ENCODE measurements at regions not wholly inside any gene's neighbourhood (a gene's known extent, or its start where the extent isn't known, plus 50 kb on each side); places are given as distances from the start of the nearest gene placed in this dataset.

DNA sequence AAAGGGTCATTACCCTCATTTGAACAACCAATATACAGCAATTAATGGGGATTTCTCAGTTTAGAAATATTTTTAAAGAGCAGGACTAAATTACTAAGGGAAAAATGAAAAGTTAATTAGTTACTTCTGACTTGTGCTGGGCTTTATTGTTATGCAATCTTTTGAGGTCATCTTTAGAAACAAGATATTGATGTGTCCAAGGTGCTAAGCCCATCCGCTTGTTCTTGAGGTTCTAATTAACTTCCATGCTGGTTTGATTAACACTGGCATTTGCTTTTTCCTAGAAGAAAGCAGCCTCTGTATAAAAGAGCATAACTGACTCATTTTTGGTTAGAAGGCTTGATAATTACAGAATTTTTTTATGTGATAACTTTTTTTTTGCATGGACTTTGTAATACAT, 256.5 kb upstream of the AGTR1 start:
- POLR2A ChIA-PET, result no interaction called here
- in situ Hi-C loops (cut with HindIII; ENCODE audit: low pct_unique_long_range_greater_than_20kb, low sequenced_read_pairs), result no loop called here
- Histone ChIP-seq H3K4me1 (ENCODE audit: control insufficient read depth, insufficient read depth, low read length) (no peaks in the 10 kb centered on the region), H3K27ac (ENCODE audit: low read length) (no peak overlapping the region), H3K27me3 (ENCODE audit: control insufficient read depth, insufficient read depth, low read length) (no peaks in the 10 kb centered on the region), H3K4me3 (ENCODE audit: low read depth in 2 of 2, low read length in 2 of 2) (no peak overlapping the region), H3K9me3 (ENCODE audit: control insufficient read depth, insufficient read depth, low read depth, low read length) (no peaks in the 10 kb centered on the region), H3K36me3 (ENCODE audit: control insufficient read depth, insufficient read depth, low read length) (no peaks in the 10 kb centered on the region)
- no peak for ATAC-seq
- intact Hi-C loops (cut with micrococcal nuclease; ENCODE audit: unreplicated experiment), result no loop called here
- no TSS peak for BruUV-seq (replicated peaks)
- TF ChIP-seq, protein P1, sequence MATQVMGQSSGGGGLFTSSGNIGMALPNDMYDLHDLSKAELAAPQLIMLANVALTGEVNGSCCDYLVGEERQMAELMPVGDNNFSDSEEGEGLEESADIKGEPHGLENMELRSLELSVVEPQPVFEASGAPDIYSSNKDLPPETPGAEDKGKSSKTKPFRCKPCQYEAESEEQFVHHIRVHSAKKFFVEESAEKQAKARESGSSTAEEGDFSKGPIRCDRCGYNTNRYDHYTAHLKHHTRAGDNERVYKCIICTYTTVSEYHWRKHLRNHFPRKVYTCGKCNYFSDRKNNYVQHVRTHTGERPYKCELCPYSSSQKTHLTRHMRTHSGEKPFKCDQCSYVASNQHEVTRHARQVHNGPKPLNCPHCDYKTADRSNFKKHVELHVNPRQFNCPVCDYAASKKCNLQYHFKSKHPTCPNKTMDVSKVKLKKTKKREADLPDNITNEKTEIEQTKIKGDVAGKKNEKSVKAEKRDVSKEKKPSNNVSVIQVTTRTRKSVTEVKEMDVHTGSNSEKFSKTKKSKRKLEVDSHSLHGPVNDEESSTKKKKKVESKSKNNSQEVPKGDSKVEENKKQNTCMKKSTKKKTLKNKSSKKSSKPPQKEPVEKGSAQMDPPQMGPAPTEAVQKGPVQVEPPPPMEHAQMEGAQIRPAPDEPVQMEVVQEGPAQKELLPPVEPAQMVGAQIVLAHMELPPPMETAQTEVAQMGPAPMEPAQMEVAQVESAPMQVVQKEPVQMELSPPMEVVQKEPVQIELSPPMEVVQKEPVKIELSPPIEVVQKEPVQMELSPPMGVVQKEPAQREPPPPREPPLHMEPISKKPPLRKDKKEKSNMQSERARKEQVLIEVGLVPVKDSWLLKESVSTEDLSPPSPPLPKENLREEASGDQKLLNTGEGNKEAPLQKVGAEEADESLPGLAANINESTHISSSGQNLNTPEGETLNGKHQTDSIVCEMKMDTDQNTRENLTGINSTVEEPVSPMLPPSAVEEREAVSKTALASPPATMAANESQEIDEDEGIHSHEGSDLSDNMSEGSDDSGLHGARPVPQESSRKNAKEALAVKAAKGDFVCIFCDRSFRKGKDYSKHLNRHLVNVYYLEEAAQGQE (IDR thresholded peaks at IDR 0.05; ENCODE audit: insufficient read depth in 1 of 2, low read depth in 2 of 2, low read length in 1 of 2), result no peak
- TF ChIP-seq SIN3A (IDR thresholded peaks at IDR 0.05; ENCODE audit: borderline replicate concordance, insufficient read depth, low read depth, low read length), result no peak
- TF ChIP-seq TCF7L2 (IDR thresholded peaks at IDR 0.05; ENCODE audit: low read depth, low read length), result no peak
- TF ChIP-seq, protein P2, sequence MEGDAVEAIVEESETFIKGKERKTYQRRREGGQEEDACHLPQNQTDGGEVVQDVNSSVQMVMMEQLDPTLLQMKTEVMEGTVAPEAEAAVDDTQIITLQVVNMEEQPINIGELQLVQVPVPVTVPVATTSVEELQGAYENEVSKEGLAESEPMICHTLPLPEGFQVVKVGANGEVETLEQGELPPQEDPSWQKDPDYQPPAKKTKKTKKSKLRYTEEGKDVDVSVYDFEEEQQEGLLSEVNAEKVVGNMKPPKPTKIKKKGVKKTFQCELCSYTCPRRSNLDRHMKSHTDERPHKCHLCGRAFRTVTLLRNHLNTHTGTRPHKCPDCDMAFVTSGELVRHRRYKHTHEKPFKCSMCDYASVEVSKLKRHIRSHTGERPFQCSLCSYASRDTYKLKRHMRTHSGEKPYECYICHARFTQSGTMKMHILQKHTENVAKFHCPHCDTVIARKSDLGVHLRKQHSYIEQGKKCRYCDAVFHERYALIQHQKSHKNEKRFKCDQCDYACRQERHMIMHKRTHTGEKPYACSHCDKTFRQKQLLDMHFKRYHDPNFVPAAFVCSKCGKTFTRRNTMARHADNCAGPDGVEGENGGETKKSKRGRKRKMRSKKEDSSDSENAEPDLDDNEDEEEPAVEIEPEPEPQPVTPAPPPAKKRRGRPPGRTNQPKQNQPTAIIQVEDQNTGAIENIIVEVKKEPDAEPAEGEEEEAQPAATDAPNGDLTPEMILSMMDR (IDR thresholded peaks at IDR 0.05), result no peak
- TF ChIP-seq POLR2AphosphoS5 (IDR thresholded peaks at IDR 0.05; ENCODE audit: low read depth, low read length), result no peak
- DNase-seq (ENCODE audit: low read depth, low spot score), result no peak
- CTCF ChIA-PET, result no interaction called here

DNA sequence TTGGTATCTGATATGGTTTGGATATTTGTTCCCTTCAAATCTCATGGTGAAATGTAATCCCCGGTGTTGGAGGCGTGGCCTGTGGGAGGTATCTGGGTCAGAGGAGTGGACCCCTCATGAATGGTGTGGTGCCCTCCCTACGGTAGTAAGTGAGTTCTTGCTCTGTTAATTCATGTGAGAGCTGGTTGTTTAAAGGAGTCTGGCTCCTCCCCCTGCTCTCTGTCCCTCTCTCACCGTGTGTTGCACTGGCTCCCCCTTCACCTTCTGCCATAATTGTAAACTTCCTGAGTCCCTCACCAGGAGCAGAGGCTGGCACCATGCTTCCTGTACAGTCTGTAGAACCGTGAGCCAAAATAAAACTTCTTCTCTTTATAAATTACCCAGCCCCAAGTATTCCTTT, 246.9 kb upstream of the AGTR1 start:
- Histone ChIP-seq H3K27me3 (ENCODE audit: control insufficient read depth, insufficient read depth, low read length) (no peaks in the 10 kb centered on the region), H3K4me1 (ENCODE audit: control insufficient read depth, insufficient read depth, low read length) (no peaks in the 10 kb centered on the region), H3K27ac (ENCODE audit: low read length) (no peak overlapping the region), H3K9me3 (ENCODE audit: control insufficient read depth, insufficient read depth, low read depth, low read length) (no peaks in the 10 kb centered on the region), H3K36me3 (ENCODE audit: control insufficient read depth, insufficient read depth, low read length) (no peaks in the 10 kb centered on the region), H3K4me3 (ENCODE audit: low read depth in 2 of 2, low read length in 2 of 2) (no peak overlapping the region)
- in situ Hi-C loops (cut with HindIII; ENCODE audit: low pct_unique_long_range_greater_than_20kb, low sequenced_read_pairs) (no loop called here), intact Hi-C loops (cut with micrococcal nuclease; ENCODE audit: unreplicated experiment) (no loop called here)
- TF ChIP-seq TCF7L2 (IDR thresholded peaks at IDR 0.05; ENCODE audit: low read depth, low read length) (no peak), SIN3A (IDR thresholded peaks at IDR 0.05; ENCODE audit: borderline replicate concordance, insufficient read depth, low read depth, low read length) (no peak), POLR2AphosphoS5 (IDR thresholded peaks at IDR 0.05; ENCODE audit: low read depth, low read length) (no peak)
- TF ChIP-seq, protein P1 (IDR thresholded peaks at IDR 0.05; ENCODE audit: insufficient read depth in 1 of 2, low read depth in 2 of 2, low read length in 1 of 2), result no peak
- TF ChIP-seq, protein P2 (IDR thresholded peaks at IDR 0.05), result no peak
- CTCF ChIA-PET, result no interaction called here
- DNase-seq (ENCODE audit: low read depth, low spot score) (no peak), ATAC-seq (no peak)
- POLR2A ChIA-PET, result no interaction called here
- BruUV-seq (replicated peaks), result no TSS peak

All from Panc1 (cell line).